CD8-positive, alpha-beta memory T cell (primary cell): ENCODE measurements at regions not wholly inside any gene's neighbourhood (a gene's known extent, or its start where the extent isn't known, plus 50 kb on each side); places are given as distances from the start of the nearest gene placed in this dataset.

Source experiments
- CTCF ChIA-PET: fragments of 350-600 bp; sonication (Branson Sonifier 250); formaldehyde crosslinking; loops from one replicate; lab custom pipeline; 2021; ENCODE audit warnings: antibody characterized with exemption; lab: Charles Lee
- POLR2A ChIA-PET: fragments of 350-600 bp; sonication (Branson Sonifier 250); formaldehyde crosslinking; loops from one replicate; lab custom pipeline; 2021; ENCODE audit warnings: antibody characterized with exemption; lab: Charles Lee
- DNase-seq, 5 donors: peaks; one replicate each; pipeline versions ENCODE4 v3.0.0 to v3.0.0-alpha.2; 2020 to 2022; ENCODE audit warnings: mixed read lengths in 1 of 5
- H3K27ac ChIP-seq: one replicate; pipeline ENCODE4 v1.7.0; 2013; ENCODE audit warnings: low read depth, mild to moderate bottlenecking, low read length, moderate library complexity
- H3K27me3 ChIP-seq: 2 replicates; pipeline ENCODE4 v1.7.0; 2013; ENCODE audit warnings: low read length, mild to moderate bottlenecking; ENCODE audit not compliant: insufficient read depth, poor library complexity, severe bottlenecking
- H3K36me3 ChIP-seq: 2 replicates; pipeline ENCODE4 v1.7.0; 2013; ENCODE audit warnings: mild to moderate bottlenecking, low read length, moderate library complexity; ENCODE audit not compliant: insufficient read depth
- H3K4me1 ChIP-seq: 2 replicates; pipeline ENCODE4 v1.7.0; 2013; ENCODE audit warnings: mild to moderate bottlenecking, low read length, moderate library complexity; ENCODE audit not compliant: insufficient read depth
- H3K4me3 ChIP-seq: 2 replicates; pipeline ENCODE4 v1.7.0; 2013; ENCODE audit warnings: mild to moderate bottlenecking, low read length
- H3K9me3 ChIP-seq: 2 replicates; pipeline ENCODE4 v1.7.0; 2013; ENCODE audit warnings: mild to moderate bottlenecking, low read length
- H3K27ac Mint-ChIP-seq, 8 donors: one replicate each; pipeline ENCODE4 v1.8.0; 2020 to 2021; ENCODE audit warnings: mixed read lengths in 8 of 8, mild to moderate bottlenecking in 6 of 8, inconsistent platforms in 3 of 8, moderate library complexity in 3 of 8
- H3K27me3 Mint-ChIP-seq, 2 donors: one replicate each; pipeline ENCODE4 v1.8.0; 2020 to 2021; ENCODE audit warnings: mixed read lengths in 2 of 2, mild to moderate bottlenecking in 1 of 2, moderate library complexity in 1 of 2
- H3K36me3 Mint-ChIP-seq, 3 donors: one replicate each; pipeline ENCODE4 v1.8.0; 2020 to 2021; ENCODE audit warnings: mixed read lengths in 3 of 3, inconsistent platforms in 1 of 3, mild to moderate bottlenecking in 1 of 3
- H3K4me1 Mint-ChIP-seq, 3 donors: one replicate each; pipeline ENCODE4 v1.8.0; 2020 to 2021; ENCODE audit warnings: mixed read lengths in 3 of 3, inconsistent platforms in 1 of 3, mild to moderate bottlenecking in 1 of 3
- H3K4me3 Mint-ChIP-seq, 7 donors: one replicate each; pipeline ENCODE4 v1.8.0; 2020 to 2021; ENCODE audit warnings: mixed read lengths in 7 of 7, mild to moderate bottlenecking in 6 of 7, moderate library complexity in 4 of 7, inconsistent platforms in 2 of 7
- H3K9me3 Mint-ChIP-seq, 5 donors: one replicate each; pipeline ENCODE4 v1.8.0; 2020 to 2022; ENCODE audit warnings: mixed read lengths in 5 of 5, mild to moderate bottlenecking in 3 of 5, moderate library complexity in 2 of 5, inconsistent platforms in 1 of 5

DNA sequence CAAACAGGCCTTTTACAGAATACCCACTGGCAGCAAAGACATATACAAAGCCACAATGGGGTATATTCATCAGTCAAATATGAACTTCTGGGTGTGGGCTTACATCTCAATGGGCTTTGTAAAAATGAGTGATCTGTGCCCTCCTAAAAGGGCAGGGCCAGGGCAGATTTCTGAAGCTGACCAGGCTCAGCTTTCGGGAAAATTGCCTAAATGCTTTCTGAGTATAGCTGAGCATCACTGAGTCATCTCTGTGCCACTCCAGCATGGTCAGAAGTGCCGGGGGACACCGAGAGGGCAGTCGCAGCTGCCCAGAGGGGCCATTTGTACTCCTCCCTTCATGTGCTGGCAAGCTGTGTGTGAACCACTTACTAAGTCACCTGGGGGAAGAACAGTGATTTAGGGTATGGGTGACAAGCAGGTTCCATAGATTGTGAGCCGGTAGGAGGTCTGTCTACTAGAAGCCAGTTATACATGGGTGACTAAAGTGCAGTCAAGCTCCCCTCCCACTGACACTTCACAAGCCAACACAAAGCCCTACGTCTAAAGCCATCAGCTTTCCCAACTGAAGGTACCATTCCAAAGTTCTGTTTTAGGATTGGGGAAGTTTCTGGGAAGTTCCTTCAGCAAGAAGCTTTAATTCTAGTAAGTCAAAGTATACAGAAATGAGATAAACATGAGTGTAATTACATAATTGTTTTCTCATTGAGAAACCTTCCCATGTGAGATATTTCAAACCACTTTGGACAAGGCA lies 147.6 kb upstream of the TAB2 start:
- CTCF ChIA-PET = interaction anchor here (0.7 to 1.4 kb wide), 3 partner anchors 15 to 163 kb away, joined by 3 to 4 read pairs (median 3); no protein-coding TSS in a partner anchor
- Histone ChIP-seq H3K27me3 (no peaks in the 10 kb centered on the region), H3K4me1 (peaks cover 28% of the 10 kb centered on the region), H3K27ac (no peak overlapping the region), H3K9me3 (no peaks in the 10 kb centered on the region), H3K36me3 (no peaks in the 10 kb centered on the region), H3K4me3 (no peak overlapping the region)
- Mint-ChIP-seq H3K27me3 (peaks cover 0 to 2% of the 10 kb centered on the region in 2 donors), H3K4me1 (peaks cover 34 to 73% (median 56%) of the 10 kb centered on the region in 3 donors), H3K4me3 (peak overlapping the region in 4 of 7 donors; percentile 38 to 81 (median 46)), H3K9me3 (no peaks in the 10 kb centered on the region), H3K36me3 (peaks cover 0 to 7% (median 3%) of the 10 kb centered on the region in 3 donors), H3K27ac (peak overlapping the region in 5 of 8 donors; percentile 8 to 75 (median 45))
- POLR2A ChIA-PET = interaction anchor here (0.7 kb wide), 1 partner anchor 18 kb away, joined by 3 read pairs; no protein-coding TSS in a partner anchor
- no peak for DNase-seq

DNA sequence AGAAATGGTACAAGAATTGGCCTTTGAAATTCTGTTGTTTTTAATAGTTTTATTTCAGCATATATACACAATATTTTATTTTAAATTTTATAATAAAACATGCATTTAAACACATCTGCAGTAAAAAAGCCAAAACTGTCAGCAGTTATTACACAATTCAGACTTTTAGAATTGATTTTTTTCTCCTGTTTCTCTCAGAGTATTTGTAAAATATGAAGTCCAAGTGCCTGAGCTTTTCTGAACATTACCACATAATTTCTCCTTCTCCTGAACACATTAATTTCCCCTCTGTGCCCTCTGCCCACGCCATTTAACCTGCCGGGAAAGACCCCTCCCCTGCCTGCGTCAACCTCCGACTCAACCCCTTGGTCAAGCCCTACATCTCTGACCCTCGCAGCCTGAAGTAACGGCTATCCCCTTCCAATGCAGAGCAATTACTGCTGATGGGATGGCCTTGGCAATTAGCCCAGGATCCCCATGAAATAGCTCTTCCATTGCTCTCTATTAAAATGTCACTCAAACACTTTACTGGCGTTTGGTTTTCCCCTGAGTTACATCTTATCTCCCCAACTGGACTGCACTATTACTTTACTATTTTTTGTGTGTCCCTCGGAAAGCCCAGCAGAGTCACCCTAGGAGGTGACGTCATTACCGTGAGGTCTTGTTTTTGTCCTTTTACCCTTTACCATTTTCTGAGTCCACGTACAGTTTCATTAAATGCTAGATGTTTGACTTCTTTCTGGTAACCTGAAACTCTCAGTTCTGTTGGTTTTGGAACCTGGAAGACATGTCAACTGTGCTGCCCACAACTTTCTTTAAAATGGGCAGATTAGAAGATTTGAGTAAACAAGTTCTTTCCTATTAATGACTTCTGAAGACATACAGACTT lies 146.7 kb upstream of the TAB2 start:
- H3K36me3 Mint-ChIP-seq = peaks cover 0 to 7% (median 3%) of the 10 kb centered on the region in 3 donors
- no peak overlapping the region for H3K27ac ChIP-seq
- POLR2A ChIA-PET = interaction anchor here (0.7 kb wide), 1 partner anchor 19 kb away, joined by 3 read pairs; no protein-coding TSS in a partner anchor
- peaks cover 34 to 77% (median 54%) of the 10 kb centered on the region in 3 donors for H3K4me1 Mint-ChIP-seq
- no peaks in the 10 kb centered on the region for H3K27me3 ChIP-seq
- H3K27me3 Mint-ChIP-seq = peaks cover 0 to 2% of the 10 kb centered on the region in 2 donors
- H3K4me3 ChIP-seq = no peak overlapping the region
- no peaks in the 10 kb centered on the region for H3K9me3 Mint-ChIP-seq
- no peak for DNase-seq
- CTCF ChIA-PET = interaction anchor here (0.7 to 1.1 kb wide), 3 partner anchors 10 to 64 kb away, joined by 3 to 4 read pairs (median 4); no protein-coding TSS in a partner anchor
- peaks cover 28% of the 10 kb centered on the region for H3K4me1 ChIP-seq
- H3K36me3 ChIP-seq = no peaks in the 10 kb centered on the region
- H3K4me3 Mint-ChIP-seq = peak overlapping the region in 5 of 7 donors; percentile 4 to 84 (median 41)
- H3K9me3 ChIP-seq = no peaks in the 10 kb centered on the region
- peak overlapping the region in 6 of 8 donors; percentile 27 to 84 (median 66) for H3K27ac Mint-ChIP-seq

DNA sequence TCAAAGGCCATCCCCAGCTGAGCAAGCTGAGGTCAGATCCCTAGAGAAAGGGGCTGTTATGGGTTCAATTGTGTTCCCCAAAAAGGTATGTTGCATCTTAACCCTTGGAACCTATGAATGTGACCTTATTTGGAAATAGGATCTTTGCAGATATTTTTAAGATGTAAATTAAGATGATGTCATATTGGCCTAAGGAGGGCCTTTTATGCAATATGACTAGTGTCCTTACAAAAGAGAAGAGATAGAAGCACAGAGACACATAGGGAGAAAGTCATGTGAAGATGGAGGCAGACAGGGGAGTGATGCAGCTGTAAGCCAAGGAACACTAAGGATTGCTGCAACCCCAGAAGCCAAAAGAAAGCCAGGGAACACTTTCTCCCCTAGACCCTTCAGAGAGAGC lies 144.3 kb upstream of the TAB2 start:
- Mint-ChIP-seq H3K9me3 (peaks cover 0 to 4% (median 0%) of the 10 kb centered on the region in 5 donors), H3K4me1 (peaks cover 25 to 59% (median 41%) of the 10 kb centered on the region in 3 donors), H3K36me3 (peaks cover 1 to 8% (median 6%) of the 10 kb centered on the region in 3 donors), H3K27me3 (peaks cover 0 to 2% of the 10 kb centered on the region in 2 donors), H3K27ac (peak overlapping the region in 3 of 8 donors; percentile 24 to 55 (median 44)), H3K4me3 (no peak overlapping the region)
- ChIA-PET CTCF (no interaction called here), POLR2A (no interaction called here)
- DNase-seq = no peak
- Histone ChIP-seq H3K4me3 (no peak overlapping the region), H3K27ac (no peak overlapping the region), H3K27me3 (no peaks in the 10 kb centered on the region), H3K36me3 (no peaks in the 10 kb centered on the region), H3K4me1 (peaks cover 13% of the 10 kb centered on the region), H3K9me3 (no peaks in the 10 kb centered on the region)

DNA sequence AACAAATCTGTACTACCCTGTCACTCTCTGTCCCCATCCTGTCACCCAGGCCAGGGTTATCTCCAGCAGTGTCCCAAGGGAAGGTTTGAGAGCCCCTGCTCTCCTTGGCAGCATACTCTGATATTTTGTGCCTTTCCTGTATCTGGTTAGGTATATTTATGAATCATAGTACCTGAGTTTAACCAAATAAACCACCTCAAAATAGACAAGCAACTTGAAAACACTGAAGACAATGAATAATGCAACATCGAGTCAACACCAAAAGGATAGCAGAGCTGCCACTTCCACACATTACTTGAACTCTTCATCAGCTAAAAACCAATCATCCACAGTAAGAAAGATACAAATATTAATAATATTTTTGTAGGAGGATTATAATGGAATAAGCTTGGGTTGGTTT lies 142.6 kb upstream of the TAB2 start:
- H3K36me3 ChIP-seq = no peaks in the 10 kb centered on the region
- Mint-ChIP-seq H3K4me1 (peaks cover 10 to 41% (median 24%) of the 10 kb centered on the region in 3 donors), H3K36me3 (peaks cover 1 to 8% (median 6%) of the 10 kb centered on the region in 3 donors), H3K27me3 (no peaks in the 10 kb centered on the region), H3K9me3 (peaks cover 0 to 4% (median 0%) of the 10 kb centered on the region in 5 donors), H3K4me3 (peak overlapping the region in 1 of 7 donors; percentile 3), H3K27ac (peak overlapping the region in 2 of 8 donors; percentile 23 to 29)
- no peak for DNase-seq
- H3K9me3 ChIP-seq = no peaks in the 10 kb centered on the region
- POLR2A ChIA-PET = no interaction called here
- H3K27me3 ChIP-seq = no peaks in the 10 kb centered on the region
- H3K27ac ChIP-seq = no peak overlapping the region
- no peak overlapping the region for H3K4me3 ChIP-seq
- CTCF ChIA-PET = interaction anchor here (1.2 kb wide), 1 partner anchor 14 kb away, joined by 3 read pairs; no protein-coding TSS in a partner anchor
- H3K4me1 ChIP-seq = no peaks in the 10 kb centered on the region

DNA sequence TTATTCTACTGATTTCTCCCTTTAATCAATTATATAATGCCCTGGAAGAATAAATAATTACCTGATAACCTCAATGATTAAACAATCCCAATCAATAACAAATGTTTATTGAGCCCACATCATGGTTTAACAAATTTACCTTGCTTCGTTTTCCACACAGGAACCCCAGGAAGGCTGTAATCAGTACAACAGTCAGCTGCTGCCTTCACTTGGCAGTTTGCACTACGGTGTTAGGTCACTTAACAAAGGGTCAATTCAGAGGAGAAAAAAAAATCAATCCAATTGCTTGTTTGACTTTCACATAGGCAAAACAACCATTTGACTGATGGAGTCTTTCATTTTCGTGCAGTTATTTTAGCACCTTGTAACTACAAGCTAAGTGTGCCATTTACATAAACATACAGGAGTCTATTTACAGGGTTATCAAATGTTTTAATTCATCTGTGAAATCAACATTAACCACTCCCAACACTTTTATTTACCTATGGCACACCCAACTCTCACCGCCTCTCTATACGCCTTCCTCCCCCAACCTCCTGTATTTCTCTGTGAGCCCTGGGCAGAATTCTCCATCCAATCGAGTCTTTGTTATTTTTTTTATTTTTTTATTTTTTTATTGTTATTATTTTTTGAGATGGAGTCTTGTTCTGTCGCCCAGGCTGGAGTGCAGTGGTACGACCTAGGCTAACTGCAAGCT lies 140.4 kb upstream of the TAB2 start:
- no peaks in the 10 kb centered on the region for H3K9me3 ChIP-seq
- Mint-ChIP-seq H3K27me3 (no peaks in the 10 kb centered on the region), H3K27ac (peak overlapping the region in 1 of 8 donors; percentile 24), H3K9me3 (peaks cover 0 to 4% (median 0%) of the 10 kb centered on the region in 5 donors), H3K4me1 (peaks cover 2 to 24% (median 8%) of the 10 kb centered on the region in 3 donors), H3K36me3 (peaks cover 1 to 8% (median 3%) of the 10 kb centered on the region in 3 donors), H3K4me3 (no peak overlapping the region)
- H3K27me3 ChIP-seq = no peaks in the 10 kb centered on the region
- CTCF ChIA-PET = no interaction called here
- no peak overlapping the region for H3K27ac ChIP-seq
- POLR2A ChIA-PET = no interaction called here
- H3K4me3 ChIP-seq = no peak overlapping the region
- no peak for DNase-seq
- no peaks in the 10 kb centered on the region for H3K4me1 ChIP-seq
- H3K36me3 ChIP-seq = no peaks in the 10 kb centered on the region

- Mint-ChIP-seq H3K27ac (no peak overlapping the region), H3K36me3 (peaks cover 1 to 8% (median 2%) of the 10 kb centered on the region in 3 donors), H3K4me3 (no peak overlapping the region), H3K9me3 (peaks cover 0 to 4% (median 0%) of the 10 kb centered on the region in 5 donors), H3K27me3 (no peaks in the 10 kb centered on the region), H3K4me1 (peaks cover 2 to 17% (median 12%) of the 10 kb centered on the region in 3 donors)
- CTCF ChIA-PET = no interaction called here
- H3K27me3 ChIP-seq = no peaks in the 10 kb centered on the region
- DNase-seq = no peak
- no peak overlapping the region for H3K4me3 ChIP-seq
- H3K9me3 ChIP-seq = no peaks in the 10 kb centered on the region
- H3K4me1 ChIP-seq = no peaks in the 10 kb centered on the region
- POLR2A ChIA-PET = no interaction called here
- H3K27ac ChIP-seq = no peak overlapping the region
- no peaks in the 10 kb centered on the region for H3K36me3 ChIP-seq
These were observed 138.1 kb upstream of the TAB2 start for GRCh38 chr6:149179431-149179830.

- Histone ChIP-seq H3K27me3 (no peaks in the 10 kb centered on the region), H3K9me3 (no peaks in the 10 kb centered on the region), H3K4me3 (no peak overlapping the region), H3K27ac (no peak overlapping the region), H3K36me3 (no peaks in the 10 kb centered on the region), H3K4me1 (no peaks in the 10 kb centered on the region)
- ChIA-PET POLR2A (interaction anchor here (0.6 kb wide), 1 partner anchor 242 kb away, joined by 3 read pairs; no protein-coding TSS in a partner anchor), CTCF (interaction anchor here (1.1 to 1.3 kb wide), 3 partner anchors 8 to 99 kb away, joined by 3 to 4 read pairs (median 3); no protein-coding TSS in a partner anchor)
- Mint-ChIP-seq H3K4me1 (peaks cover 0 to 5% (median 5%) of the 10 kb centered on the region in 3 donors), H3K27me3 (no peaks in the 10 kb centered on the region), H3K27ac (no peak overlapping the region), H3K9me3 (peaks cover 0 to 10% (median 0%) of the 10 kb centered on the region in 5 donors), H3K36me3 (peaks cover 1 to 11% (median 2%) of the 10 kb centered on the region in 3 donors), H3K4me3 (no peak overlapping the region)
- no peak for DNase-seq
These were observed 136.2 kb upstream of the TAB2 start for GRCh38 chr6:149181304-149181703.
